GM18951 (cell line): ENCODE measurements at regions not wholly inside any gene's neighbourhood (a gene's known extent, or its start where the extent isn't known, plus 50 kb on each side); places are given as distances from the start of the nearest gene placed in this dataset.

ENCODE experiments used
- POLR2A ChIP-seq: IDR thresholded peaks from 4 replicates; pipeline ENCODE4 v1.6.1; 2011; ENCODE audit warnings: mild to moderate bottlenecking; ENCODE audit not compliant: insufficient read length, insufficient read depth; ENCODE audit errors: extremely low read depth
- in situ Hi-C: fragments of 300-500 bp; cut with MboI; formaldehyde crosslinking; loops from one replicate; pipeline ENCODE4 v1.12.0; 2022; ENCODE audit warnings: low sequenced_read_pairs, mixed read lengths, inconsistent platforms; ENCODE audit not compliant: unreplicated experiment

DNA sequence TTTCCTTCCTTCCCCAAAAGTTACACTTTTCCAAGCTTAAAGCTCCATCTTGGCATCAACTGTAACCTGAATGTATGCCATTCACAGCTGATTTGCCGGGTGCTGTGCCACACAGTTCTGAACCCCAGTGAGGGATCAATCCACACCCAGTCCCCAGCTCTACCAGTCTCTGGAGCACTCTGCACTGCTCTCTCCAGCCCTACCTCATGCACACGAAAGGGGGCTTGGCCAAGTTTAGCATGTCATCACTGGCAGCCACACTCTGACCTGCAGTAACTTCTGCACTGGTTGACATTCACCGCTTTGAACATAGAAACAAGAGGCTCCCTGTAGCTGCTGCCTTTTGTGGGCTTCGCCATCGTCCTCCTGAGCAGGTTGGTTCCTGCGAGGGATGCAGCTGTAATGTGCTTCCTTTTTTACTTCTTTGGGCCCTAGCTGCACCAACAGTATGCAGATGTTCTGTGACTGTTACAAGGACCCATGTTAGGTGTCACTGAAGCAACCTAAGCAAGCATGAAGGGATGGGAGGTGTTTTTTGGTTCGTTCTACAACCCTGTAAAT, 135.4 kb upstream of the SLC44A3 start:
- no peak for TF ChIP-seq POLR2A
- in situ Hi-C loops, result loop anchor here (10.0 kb wide), 1 partner anchor 110 kb away; no protein-coding TSS in a partner anchor

GRCh38 chr1:94683886-94684285, 136.3 kb upstream of the SLC44A3 start:
- TF ChIP-seq POLR2A, result no peak
- in situ Hi-C loops, result loop anchor here (10.0 kb wide), 1 partner anchor 109 kb away; no protein-coding TSS in a partner anchor

DNA sequence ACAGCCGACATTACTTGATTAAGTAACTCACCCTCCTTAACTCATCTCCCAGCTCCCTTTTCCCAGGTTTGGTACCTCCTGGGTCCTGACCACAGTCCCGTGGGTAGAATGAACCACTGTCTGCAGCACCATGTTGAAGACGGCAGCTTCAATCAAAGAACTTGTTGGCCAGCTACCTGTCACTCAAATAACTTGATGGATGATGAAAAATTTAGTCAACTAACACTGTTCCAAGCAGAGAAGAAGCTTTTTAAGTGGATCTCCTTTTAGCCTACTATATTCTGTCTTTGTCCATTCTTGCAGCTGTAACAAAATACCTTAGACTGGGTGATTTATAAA, 138.4 kb upstream of the F3 start:
- TF ChIP-seq POLR2A, result no peak
- in situ Hi-C loops, result loop anchor here (10.0 kb wide), 1 partner anchor 105 kb away; no protein-coding TSS in a partner anchor

GRCh38 chr1:94679332-94680038, 137.9 kb upstream of the F3 start:
- TF ChIP-seq POLR2A, result no peak
- in situ Hi-C loops, result loop anchor here (10.0 kb wide), 1 partner anchor 105 kb away; no protein-coding TSS in a partner anchor

DNA sequence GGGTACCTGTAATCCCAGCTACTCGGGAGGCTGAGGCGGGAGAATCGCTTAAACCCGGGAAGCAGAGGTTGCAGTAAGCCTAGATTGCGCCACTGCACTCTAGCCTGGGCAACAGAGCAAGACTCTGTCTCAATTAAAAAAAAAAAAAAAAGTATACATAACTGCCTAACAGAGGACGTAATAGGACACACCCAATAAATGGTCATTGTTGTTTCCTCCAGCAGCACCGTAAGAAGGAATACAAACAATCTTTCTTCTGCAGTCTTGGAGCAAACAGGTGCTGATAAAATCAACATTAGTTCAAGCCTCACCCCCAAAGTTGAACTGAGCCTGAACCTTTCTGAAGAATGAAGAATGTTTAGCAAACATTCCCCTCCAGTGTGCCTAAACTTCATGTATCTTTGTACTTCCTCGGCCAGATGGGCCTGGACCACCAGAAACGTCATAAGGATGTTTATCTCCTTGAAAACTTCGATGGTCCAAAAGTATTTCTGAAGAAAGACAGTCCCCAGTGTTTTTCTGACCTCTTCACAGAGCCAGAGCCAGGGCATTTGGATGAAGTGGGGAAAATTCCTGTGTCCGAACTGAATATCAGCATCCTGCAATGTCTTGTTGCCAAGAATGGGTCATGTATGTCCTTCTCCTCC, 136.8 kb upstream of the F3 start:
- in situ Hi-C loops, result no loop called here
- TF ChIP-seq POLR2A, result no peak

GRCh38 chr1:94677714-94678113, 136.2 kb upstream of the F3 start:
- in situ Hi-C loops, result no loop called here
- no peak for TF ChIP-seq POLR2A

DNA sequence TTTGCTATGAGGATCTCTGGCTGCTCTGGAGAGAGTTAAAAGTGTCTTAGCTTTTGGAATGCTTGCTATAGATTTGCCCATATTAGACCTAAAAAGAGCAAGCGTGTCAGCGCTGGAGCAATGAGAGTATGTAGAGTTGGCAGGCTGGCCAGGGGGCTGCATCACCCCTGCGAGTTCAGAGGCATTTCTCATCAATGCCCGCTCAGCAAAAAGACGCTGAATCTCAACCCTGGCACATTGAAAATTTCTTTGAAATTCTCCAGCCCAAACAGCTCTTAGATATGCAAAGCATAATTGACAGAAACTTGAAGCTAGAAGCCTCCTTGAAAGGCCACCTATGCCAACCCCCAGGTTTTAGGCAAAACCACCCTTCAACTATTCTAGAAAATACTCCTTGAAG, 135.5 kb upstream of the F3 start:
- no peak for TF ChIP-seq POLR2A
- in situ Hi-C loops, result no loop called here

DNA sequence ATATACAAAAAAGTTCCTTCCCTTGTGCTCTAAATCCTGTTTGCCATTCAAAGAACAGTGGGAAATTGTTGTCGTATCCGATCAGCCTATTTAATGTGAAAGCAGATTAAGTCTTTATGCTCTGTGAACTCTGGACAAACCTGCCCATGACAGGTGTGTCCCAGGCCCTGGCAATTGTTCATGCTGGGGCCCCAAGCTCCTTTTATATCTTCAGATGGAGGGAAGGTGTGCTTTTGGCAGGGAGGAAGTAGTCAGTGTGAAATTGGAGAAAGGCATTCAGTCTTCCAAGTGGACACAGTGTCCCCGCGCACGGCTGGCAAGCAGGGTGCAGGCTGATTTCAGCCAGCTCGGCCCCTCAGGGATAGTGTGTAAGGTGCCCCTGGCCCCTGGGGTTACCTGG, 135.1 kb upstream of the F3 start:
- no peak for TF ChIP-seq POLR2A
- in situ Hi-C loops, result no loop called here

GRCh38 chr1:94675373-94675772, 133.8 kb upstream of the F3 start:
- no peak for TF ChIP-seq POLR2A

DNA sequence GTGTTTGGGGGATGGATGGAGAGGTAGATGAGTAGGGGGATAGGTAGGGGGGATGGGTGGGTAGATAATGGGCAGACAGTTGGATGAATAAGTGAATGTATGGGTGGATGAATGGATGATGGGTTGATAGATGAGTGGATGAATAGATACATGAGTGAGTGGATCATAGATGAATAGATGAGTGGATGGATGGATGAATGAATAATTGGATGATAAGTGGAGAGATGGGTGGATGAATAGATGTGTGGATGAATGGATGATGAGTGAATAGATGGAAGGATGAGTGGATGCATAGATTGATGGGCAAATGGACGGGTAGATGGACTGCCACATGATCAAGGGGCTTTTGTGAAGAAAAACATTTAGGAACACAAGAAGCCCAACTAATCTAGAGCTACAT, 133.3 kb upstream of the F3 start:
- no peak for TF ChIP-seq POLR2A
- in situ Hi-C loops, result no loop called here

More at GRCh38 chr1:94675373-94675772, 133.8 kb upstream of the F3 start:
- in situ Hi-C loops, result no loop called here

DNA sequence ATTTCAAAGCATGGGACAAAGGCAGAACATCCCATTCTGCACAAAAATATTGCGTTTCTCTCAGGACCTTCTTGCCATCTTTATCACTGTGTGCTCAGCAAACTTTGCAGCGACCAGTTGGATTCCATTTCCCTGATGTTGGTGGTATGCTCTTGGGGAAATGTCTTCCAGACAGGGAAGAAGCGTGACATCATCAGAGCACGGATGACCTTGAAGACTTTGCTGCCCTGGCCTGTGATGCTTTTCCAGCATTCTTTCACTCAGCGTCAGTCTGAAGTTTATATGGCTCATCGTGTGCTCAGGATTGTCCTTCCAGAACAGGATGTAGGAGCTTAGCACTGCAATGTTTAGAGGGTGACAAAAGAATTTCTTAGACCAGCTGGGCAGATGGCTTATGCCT, 131.4 kb upstream of the F3 start:
- TF ChIP-seq POLR2A, result no peak
- in situ Hi-C loops, result no loop called here

DNA sequence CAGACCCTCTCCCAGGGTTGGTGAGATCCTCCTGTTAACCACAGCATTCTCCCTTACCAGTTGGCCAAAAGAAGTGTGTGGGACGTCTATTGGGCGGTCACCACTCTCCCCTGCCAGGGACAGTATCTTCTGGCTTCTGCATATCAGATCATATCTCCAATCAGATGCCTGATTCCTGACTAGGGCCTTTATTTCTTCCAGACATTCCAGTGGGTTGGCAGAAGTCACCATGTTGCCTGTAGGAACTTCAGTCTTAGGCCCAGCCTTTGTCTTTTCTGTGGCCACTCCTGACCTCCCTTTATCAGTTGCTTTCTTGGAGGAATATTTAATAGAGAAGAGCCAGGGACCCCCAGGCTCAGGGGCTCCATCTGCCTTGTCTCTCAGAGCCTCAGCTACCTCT, 130.4 kb upstream of the F3 start:
- in situ Hi-C loops, result no loop called here
- no peak for TF ChIP-seq POLR2A

GRCh38 chr1:94670273-94670672, 128.7 kb upstream of the F3 start:
- in situ Hi-C loops, result no loop called here
- no peak for TF ChIP-seq POLR2A

GRCh38 chr1:94669198-94669597, 127.6 kb upstream of the F3 start:
- no peak for TF ChIP-seq POLR2A
- in situ Hi-C loops, result no loop called here
